T-helper 1 cell treated with Interleukin-12 subunit alpha and Interleukin-12 subunit beta and Interleukin-4 antibody, amounts not matched to agents 30 μg/mL and 1 μg/mL, for 36 hours (primary cell): ENCODE measurements at regions not wholly inside any gene's neighbourhood (a gene's known extent, or its start where the extent isn't known, plus 50 kb on each side); places are given as distances from the start of the nearest gene placed in this dataset.
"Not testable (repeated sequence)": the region's sequence is repeated elsewhere in the genome, so short reads cannot be mapped to it uniquely, and the experiment has no call there.

ENCODE experiments used
- H3K27ac Mint-ChIP-seq: one replicate; pipeline ENCODE4 v1.8.0; 2021; ENCODE audit warnings: mild to moderate bottlenecking, mixed read lengths
- H3K27me3 Mint-ChIP-seq: one replicate; pipeline ENCODE4 v1.8.0; 2021; ENCODE audit warnings: low read depth, mixed read lengths
- H3K36me3 Mint-ChIP-seq: one replicate; pipeline ENCODE4 v1.8.0; 2021; ENCODE audit warnings: low read depth, mixed read lengths
- H3K4me1 Mint-ChIP-seq: one replicate; pipeline ENCODE4 v1.8.0; 2021; ENCODE audit warnings: low read depth, mixed read lengths
- H3K4me3 Mint-ChIP-seq: one replicate; pipeline ENCODE4 v1.8.0; 2021; ENCODE audit warnings: mild to moderate bottlenecking, moderate library complexity, mixed read lengths
- H3K9me3 Mint-ChIP-seq: one replicate; pipeline ENCODE4 v1.8.0; 2021; ENCODE audit warnings: mixed read lengths

DNA sequence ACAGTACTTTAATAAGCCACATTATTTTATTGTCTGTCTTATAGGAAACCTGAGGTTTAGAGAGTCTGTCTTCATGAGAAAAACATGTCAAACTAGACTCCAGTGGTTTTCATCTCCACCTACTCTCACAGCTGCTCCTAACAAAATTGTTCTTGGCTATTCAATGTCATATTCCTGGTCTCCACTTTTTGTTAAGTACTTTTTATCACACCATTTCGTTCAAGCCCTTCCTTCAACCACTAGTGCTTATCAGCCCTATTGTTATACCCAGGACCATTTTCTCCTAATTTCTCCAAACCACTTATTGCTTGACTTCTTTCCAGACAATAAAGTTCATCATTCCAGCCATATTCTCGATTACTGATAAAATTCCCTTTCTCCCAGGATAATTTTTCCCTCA is 1674.3 kb upstream of the AGA start:
- Mint-ChIP-seq H3K27me3 (no peaks in the 10 kb centered on the region), H3K27ac (no peak overlapping the region), H3K4me1 (no peaks in the 10 kb centered on the region), H3K36me3 (no peaks in the 10 kb centered on the region), H3K9me3 (no peaks in the 10 kb centered on the region), H3K4me3 (no peak overlapping the region)

- Mint-ChIP-seq H3K9me3 (peaks cover 5% of the 10 kb centered on the region), H3K27ac (no peak overlapping the region), H3K4me3 (no peak overlapping the region), H3K36me3 (no peaks in the 10 kb centered on the region), H3K27me3 (no peaks in the 10 kb centered on the region), H3K4me1 (no peaks in the 10 kb centered on the region)
Observed at GRCh38 chr4:179123084-179123483, 1680.8 kb upstream of the AGA start.

- H3K27ac Mint-ChIP-seq = no peak overlapping the region
- no peaks in the 10 kb centered on the region for H3K27me3 Mint-ChIP-seq
- no peaks in the 10 kb centered on the region for H3K4me1 Mint-ChIP-seq
- no peak overlapping the region for H3K4me3 Mint-ChIP-seq
- H3K36me3 Mint-ChIP-seq = no peaks in the 10 kb centered on the region
- H3K9me3 Mint-ChIP-seq = peaks cover 5% of the 10 kb centered on the region
Observed at GRCh38 chr4:179124419-179124818, 1682.2 kb upstream of the AGA start.

GRCh38 chr4:179124957-179125356 is 1682.7 kb upstream of the AGA start:
- Mint-ChIP-seq H3K9me3 (peaks cover 5% of the 10 kb centered on the region), H3K27ac (no peak overlapping the region), H3K36me3 (no peaks in the 10 kb centered on the region), H3K4me1 (no peaks in the 10 kb centered on the region), H3K27me3 (no peaks in the 10 kb centered on the region), H3K4me3 (no peak overlapping the region)

DNA sequence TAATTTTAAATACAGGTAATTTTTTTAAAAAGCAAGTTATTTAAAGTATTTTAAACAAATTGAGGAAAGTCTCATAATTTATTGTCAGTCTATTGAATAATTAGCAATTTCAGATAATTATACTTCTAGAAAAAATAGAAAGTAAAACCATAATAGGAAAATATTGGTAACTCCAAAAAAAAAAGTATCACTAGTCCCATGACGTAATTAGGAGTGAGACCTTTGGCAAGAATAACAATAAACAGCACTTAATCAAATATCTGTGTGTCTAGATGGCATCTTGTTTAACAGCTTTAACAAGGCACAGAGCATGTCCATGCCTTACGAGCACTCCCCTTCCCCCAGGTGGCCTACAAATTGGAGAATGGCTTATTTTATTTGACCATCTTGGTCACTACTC is 1683.6 kb upstream of the AGA start:
- Mint-ChIP-seq H3K4me1 (no peaks in the 10 kb centered on the region), H3K9me3 (peaks cover 5% of the 10 kb centered on the region), H3K36me3 (no peaks in the 10 kb centered on the region), H3K4me3 (no peak overlapping the region), H3K27ac (no peak overlapping the region), H3K27me3 (no peaks in the 10 kb centered on the region)

- no peaks in the 10 kb centered on the region for H3K36me3 Mint-ChIP-seq
- no peak overlapping the region for H3K27ac Mint-ChIP-seq
- H3K4me3 Mint-ChIP-seq = no peak overlapping the region
- H3K4me1 Mint-ChIP-seq = no peaks in the 10 kb centered on the region
- H3K9me3 Mint-ChIP-seq = peaks cover 5% of the 10 kb centered on the region
- H3K27me3 Mint-ChIP-seq = no peaks in the 10 kb centered on the region
Observed at GRCh38 chr4:179128299-179128698, 1686.1 kb upstream of the AGA start.

DNA sequence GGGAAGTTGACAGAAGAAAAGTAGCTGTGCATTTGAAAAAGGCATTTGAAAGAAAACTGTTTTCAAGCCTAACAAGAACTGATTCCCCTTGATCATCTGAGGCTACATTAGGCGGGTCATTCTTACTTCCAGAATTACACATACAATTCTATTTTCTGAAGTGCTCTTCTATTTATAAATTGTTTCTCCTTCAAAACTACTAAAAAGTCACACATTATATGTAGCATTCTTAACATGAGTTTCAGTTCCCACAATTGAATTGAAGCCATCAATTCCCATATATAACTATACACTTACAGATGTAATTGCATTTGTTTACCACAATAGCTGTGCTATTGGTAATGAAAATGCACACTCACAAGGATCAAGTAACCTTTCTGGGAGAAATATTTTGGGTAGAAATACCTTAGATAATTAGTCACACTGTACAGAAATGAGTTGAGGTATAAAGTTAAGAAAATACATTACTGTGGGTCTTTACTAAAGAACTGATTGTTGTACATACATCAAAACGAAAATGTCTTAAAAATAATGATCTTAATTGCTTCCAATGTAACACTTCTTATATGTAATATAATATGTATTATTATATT is 1688.0 kb upstream of the AGA start:
- H3K9me3 Mint-ChIP-seq = no peaks in the 10 kb centered on the region

GRCh38 chr4:179145746-179146525 is 1703.7 kb upstream of the AGA start:
- Mint-ChIP-seq H3K4me1 (no peaks in the 10 kb centered on the region), H3K27me3 (no peaks in the 10 kb centered on the region), H3K9me3 (peaks cover 4% of the 10 kb centered on the region), H3K27ac (no peak overlapping the region), H3K4me3 (no peak overlapping the region), H3K36me3 (no peaks in the 10 kb centered on the region)

More for the DNA sequence above, 1688.0 kb upstream of the AGA start:
- Mint-ChIP-seq H3K4me1 (no peaks in the 10 kb centered on the region), H3K4me3 (no peak overlapping the region), H3K27me3 (no peaks in the 10 kb centered on the region), H3K36me3 (no peaks in the 10 kb centered on the region), H3K27ac (no peak overlapping the region)

DNA sequence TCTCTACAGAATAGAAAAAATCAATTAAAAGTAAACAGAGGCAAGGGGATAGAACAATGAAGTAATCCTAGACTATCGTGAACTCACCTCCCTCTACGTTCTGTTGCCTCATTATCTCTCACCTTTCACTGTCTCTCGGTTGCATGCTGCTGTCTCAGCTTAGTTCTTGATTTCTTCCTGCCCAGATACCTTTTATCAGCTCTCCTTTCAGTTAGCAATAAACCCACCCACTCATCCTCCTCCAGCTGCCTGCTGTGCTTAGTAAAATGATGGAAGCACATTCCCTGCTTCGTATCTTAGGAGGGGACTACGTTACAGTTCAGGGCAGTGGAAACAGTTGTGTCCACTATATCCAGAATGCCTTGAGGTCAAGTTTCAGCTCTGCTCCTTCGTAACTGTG is 1709.5 kb upstream of the AGA start:
- peaks cover 4% of the 10 kb centered on the region for H3K9me3 Mint-ChIP-seq
- H3K36me3 Mint-ChIP-seq = no peaks in the 10 kb centered on the region
- no peak overlapping the region for H3K27ac Mint-ChIP-seq
- no peak overlapping the region for H3K4me3 Mint-ChIP-seq
- H3K4me1 Mint-ChIP-seq = no peaks in the 10 kb centered on the region
- no peaks in the 10 kb centered on the region for H3K27me3 Mint-ChIP-seq

DNA sequence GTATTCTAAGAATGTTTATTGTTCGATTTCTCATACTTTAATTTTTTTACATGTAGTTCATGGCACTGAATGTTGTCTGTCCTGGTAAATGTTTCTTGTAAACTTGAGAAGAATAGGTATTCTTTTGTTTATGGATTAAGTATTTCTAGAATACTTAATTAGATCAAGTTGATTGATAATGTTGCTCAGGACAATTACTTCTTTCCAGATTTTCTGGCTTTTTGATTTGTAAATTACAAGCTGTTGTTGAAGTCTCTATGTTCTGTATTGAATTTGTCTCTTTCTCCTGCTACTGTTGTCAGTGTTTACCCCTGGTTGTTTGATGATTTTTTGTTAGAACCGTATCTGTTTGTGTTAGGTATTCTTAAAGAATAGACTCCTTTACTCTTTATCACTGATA is 1720.9 kb upstream of the AGA start:
- no peaks in the 10 kb centered on the region for H3K36me3 Mint-ChIP-seq
- H3K4me1 Mint-ChIP-seq = no peaks in the 10 kb centered on the region
- no peaks in the 10 kb centered on the region for H3K27me3 Mint-ChIP-seq
- H3K4me3 Mint-ChIP-seq = no peak overlapping the region
- H3K27ac Mint-ChIP-seq = no peak overlapping the region
- H3K9me3 Mint-ChIP-seq = peaks cover 36% of the 10 kb centered on the region

DNA sequence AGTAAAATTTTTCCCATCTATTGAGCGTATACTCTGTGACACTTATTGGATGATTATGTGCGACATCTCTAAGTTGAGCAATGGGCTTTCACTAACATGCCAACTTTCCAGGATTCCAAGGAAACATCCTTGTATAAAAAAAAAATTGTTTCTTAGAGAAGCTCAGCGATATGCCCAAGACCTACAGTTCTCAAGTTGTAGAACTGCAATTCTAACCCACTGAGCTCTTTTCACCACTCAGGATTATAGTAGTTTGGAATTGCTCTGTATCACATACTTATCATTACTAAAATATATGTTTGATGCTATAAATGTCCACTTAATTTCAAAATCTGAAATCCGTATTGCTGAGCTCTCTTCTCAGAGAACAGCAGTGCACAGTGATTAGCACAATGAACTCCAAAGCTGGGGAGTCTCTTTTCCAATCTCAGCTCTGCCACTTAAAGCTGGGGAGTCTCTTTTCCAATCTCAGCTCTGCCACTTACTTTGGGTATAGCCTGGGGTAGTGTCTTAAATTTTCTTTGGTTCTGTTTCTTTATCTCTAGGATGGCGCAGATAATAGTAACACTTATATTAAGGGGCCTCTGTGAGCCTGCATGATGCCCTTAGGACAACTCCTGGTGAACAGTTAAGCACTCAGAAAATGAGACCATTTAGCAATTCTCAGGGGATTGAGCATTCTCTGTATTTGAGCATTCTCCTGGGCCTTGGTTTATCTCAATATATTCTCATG is 1722.2 kb upstream of the AGA start:
- Mint-ChIP-seq H3K27me3 (no peaks in the 10 kb centered on the region), H3K9me3 (peaks cover 38% of the 10 kb centered on the region), H3K4me1 (no peaks in the 10 kb centered on the region), H3K36me3 (no peaks in the 10 kb centered on the region), H3K27ac (no peak overlapping the region), H3K4me3 (no peak overlapping the region)

DNA sequence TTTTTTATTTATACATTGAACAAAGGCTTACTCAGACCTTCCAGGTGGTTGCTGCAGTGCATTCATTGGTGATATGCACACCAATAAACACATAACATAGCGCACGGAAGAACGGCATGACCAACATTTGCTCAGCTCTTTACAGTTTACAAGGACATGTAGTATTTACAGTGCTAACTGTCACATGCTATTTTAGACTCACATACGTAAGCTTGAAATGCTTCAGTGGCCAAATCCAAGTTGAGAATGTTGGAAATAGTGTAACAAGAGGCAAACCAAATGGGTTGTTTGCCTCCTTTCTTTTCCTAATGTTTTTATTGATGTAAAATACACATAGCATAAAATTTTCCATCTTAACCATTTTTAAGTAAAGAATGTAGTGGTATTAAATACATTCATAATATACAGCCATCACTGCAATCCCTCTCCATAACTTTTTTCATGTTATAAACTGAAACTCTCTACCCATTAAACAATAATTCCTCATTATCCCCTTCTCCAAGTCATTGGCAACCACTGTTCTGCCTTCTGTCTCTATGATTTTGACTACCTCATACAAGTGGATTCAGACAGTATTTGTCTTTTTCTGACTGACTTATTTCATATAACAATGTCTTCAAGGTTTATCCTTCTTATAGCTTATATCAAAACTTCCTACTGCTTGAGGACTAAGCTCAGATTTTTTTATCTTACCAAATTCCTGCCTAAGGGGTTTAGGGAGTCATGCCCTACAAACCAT is 1722.9 kb upstream of the AGA start:
- peaks cover 42% of the 10 kb centered on the region for H3K9me3 Mint-ChIP-seq
- no peaks in the 10 kb centered on the region for H3K4me1 Mint-ChIP-seq
- no peak overlapping the region for H3K4me3 Mint-ChIP-seq
- no peaks in the 10 kb centered on the region for H3K27me3 Mint-ChIP-seq
- H3K36me3 Mint-ChIP-seq = no peaks in the 10 kb centered on the region
- no peak overlapping the region for H3K27ac Mint-ChIP-seq

GRCh38 chr4:179165862-179166261 is 1723.6 kb upstream of the AGA start:
- Mint-ChIP-seq H3K9me3 (peaks cover 43% of the 10 kb centered on the region), H3K4me1 (no peaks in the 10 kb centered on the region), H3K36me3 (no peaks in the 10 kb centered on the region), H3K27ac (no peak overlapping the region), H3K4me3 (no peak overlapping the region), H3K27me3 (no peaks in the 10 kb centered on the region)

DNA sequence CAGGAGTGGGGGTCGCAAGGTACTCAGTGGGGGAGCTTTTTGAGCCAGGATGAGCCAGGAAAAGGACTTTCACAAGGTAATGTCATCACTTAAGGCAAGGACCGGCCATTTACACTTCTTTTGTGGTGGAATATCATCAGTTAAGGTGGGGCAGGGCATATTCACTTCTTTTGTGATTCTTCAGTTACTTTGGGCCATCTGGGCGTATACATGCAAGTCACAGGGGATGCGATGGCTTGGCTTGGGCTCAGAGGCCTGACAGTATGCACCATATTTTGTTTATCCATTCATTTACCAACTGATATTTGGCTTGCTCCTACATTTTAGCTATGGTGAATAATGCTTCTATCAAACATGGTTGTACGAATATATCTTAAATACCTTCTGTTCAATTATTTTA is 1728.1 kb upstream of the AGA start:
- not testable (repeated sequence) for H3K27ac Mint-ChIP-seq, H3K36me3 Mint-ChIP-seq, H3K4me3 Mint-ChIP-seq, H3K4me1 Mint-ChIP-seq, H3K27me3 Mint-ChIP-seq
- H3K9me3 Mint-ChIP-seq = peaks cover 33% of the 10 kb centered on the region
